GM12878 (cell line): ENCODE measurements at regions not wholly inside any gene's neighbourhood (a gene's known extent, or its start where the extent isn't known, plus 50 kb on each side); places are given as distances from the start of the nearest gene placed in this dataset.

Experiments
- ATAC-seq: fragments of 200-7000 bp; cut with Tn5 transposase; 3 replicates; pipeline ENCODE4 v1.9.1; 2020; ENCODE audit warnings: mild to moderate bottlenecking, moderate library complexity
- BruUV-seq: library from RNA; stranded (reverse); fragments of 400-500 nt; replicated peaks from 2 replicates; lab custom pipeline; 2021; lab: Mats Ljungman, UMichigan
- CTCF ChIA-PET: fragments of 300-600 bp; sonication (Branson Sonifier 250); formaldehyde crosslinking; extraction: SDS; loops from one replicate; lab custom pipeline; 2021; ENCODE audit warnings: inconsistent platforms; lab: Yijun Ruan, JAX
- POLR2A ChIA-PET: fragments of 350-600 bp; formaldehyde crosslinking; extraction: SDS; loops from one replicate; lab custom pipeline; 2021; ENCODE audit warnings: inconsistent platforms; lab: Charles Lee
- RAD21 ChIA-PET: fragments of 300-600 bp; sonication (Branson Sonifier 250); formaldehyde crosslinking; loops from one replicate; lab custom pipeline; 2023; ENCODE audit warnings: antibody characterized with exemption; ENCODE audit not compliant: unreplicated experiment; lab: Charles Lee
- SMC1A ChIA-PET: fragments of 300-600 bp; sonication (Branson Sonifier 250); formaldehyde crosslinking; loops from one replicate; lab custom pipeline; 2023; ENCODE audit not compliant: unreplicated experiment, uncharacterized antibody; lab: Charles Lee
- DNase-seq: peaks from one replicate; pipeline ENCODE4 v3.0.0-alpha.2; 2011; ENCODE audit warnings: low read depth, low spot score
- FAIRE-seq: peaks from 3 replicates; lab custom pipeline; 2011; peaks lifted over from hg19 to GRCh38; lab: Jason Lieb, UNC
- H2AFZ ChIP-seq: 2 replicates; pipeline ENCODE4 v1.6.0; 2011; ENCODE audit warnings: low read depth, low read length, control low read depth; ENCODE audit not compliant: control insufficient read depth
- H3K27ac ChIP-seq: 2 replicates; pipeline ENCODE4 v1.5.1; 2011; ENCODE audit warnings: control low read depth; ENCODE audit not compliant: control insufficient read depth, insufficient read depth
- H3K27me3 ChIP-seq, 2 experiments: replicated peaks in 1 of 2; 2 replicates each; pipeline versions ENCODE4 v1.6.0 to v1.6.1; 2011; ENCODE audit warnings: low read length in 1 of 2; ENCODE audit not compliant: control insufficient read depth in 2 of 2, insufficient read depth in 2 of 2
- H3K36me3 ChIP-seq, 2 experiments: 2 replicates each; pipeline ENCODE4 v1.5.1; 2011; ENCODE audit warnings: low read length in 1 of 2; ENCODE audit not compliant: control insufficient read depth in 2 of 2, insufficient read depth in 2 of 2
- H3K4me1 ChIP-seq: 2 replicates; pipeline ENCODE4 v1.6.1; 2011; ENCODE audit warnings: mild to moderate bottlenecking, low read length, moderate library complexity, mixed read lengths; ENCODE audit not compliant: control insufficient read depth, insufficient read depth
- H3K4me2 ChIP-seq: 2 replicates; pipeline ENCODE4 v1.6.0; 2011; ENCODE audit warnings: control low read depth; ENCODE audit not compliant: control insufficient read depth, insufficient read depth
- H3K4me3 ChIP-seq: fragments of 200-600 bp; sonication (generic); 2 replicates; pipeline ENCODE4 v1.5.1; 2016
- H3K79me2 ChIP-seq: 2 replicates; pipeline ENCODE4 v1.6.0; 2011; ENCODE audit warnings: low read length; ENCODE audit not compliant: control insufficient read depth, insufficient read depth
- H3K9ac ChIP-seq: 2 replicates; pipeline ENCODE4 v1.8.0; 2011; ENCODE audit warnings: low read length, control low read depth, mixed read lengths; ENCODE audit not compliant: control insufficient read depth, insufficient read depth
- H3K9me3 ChIP-seq: replicated peaks from 3 replicates; pipeline ENCODE4 v1.5.1; 2011; ENCODE audit warnings: mild to moderate bottlenecking, low read length; ENCODE audit not compliant: control insufficient read depth, insufficient read depth
- H4K20me1 ChIP-seq: 2 replicates; pipeline ENCODE4 v1.6.0; 2011; ENCODE audit not compliant: control insufficient read depth, insufficient read depth
- CBFB ChIP-seq: IDR thresholded peaks from 2 replicates; pipeline ENCODE4 v1.6.1; 2016; ENCODE audit warnings: antibody characterized with exemption, low read depth
- ETV6 ChIP-seq, 2 experiments: fragments of 450-650 bp in 1 of 2; IDR thresholded peaks in 1 of 2; conservative IDR thresholded peaks in 1 of 2; 2 replicates each; pipeline ENCODE4 v1.6.1; 2014; ENCODE audit warnings: antibody characterized with exemption in 1 of 2, borderline replicate concordance in 1 of 2, low read depth in 1 of 2, mild to moderate bottlenecking in 1 of 2, moderate library complexity in 1 of 2
- FOXK2 ChIP-seq: fragments of 450-650 bp; IDR thresholded peaks from 2 replicates; pipeline ENCODE4 v1.6.1; 2017; ENCODE audit warnings: mild to moderate bottlenecking, moderate library complexity
- GABPA ChIP-seq: IDR thresholded peaks from 2 replicates; pipeline ENCODE4 v1.6.1; 2014; ENCODE audit warnings: antibody characterized with exemption, low read depth, mild to moderate bottlenecking, inconsistent platforms
- SUZ12 ChIP-seq: fragments of 200-600 bp; sonication (generic); IDR thresholded peaks from one replicate; pipeline ENCODE4 v1.6.1; 2018; ENCODE audit warnings: antibody characterized with exemption, mild to moderate bottlenecking; ENCODE audit not compliant: unreplicated experiment
- TCF12 ChIP-seq: IDR thresholded peaks from 2 replicates; pipeline ENCODE4 v1.6.1; 2011; ENCODE audit warnings: low read depth, mild to moderate bottlenecking, low read length
- ZSCAN29 ChIP-seq: fragments of 450-650 bp; IDR thresholded peaks from 2 replicates; pipeline ENCODE4 v1.6.1; 2017; ENCODE audit warnings: mild to moderate bottlenecking, moderate library complexity
- WGBS: methylation state at CpG from one replicate; pipeline ENCODE4 v1.1.6; 2016; ENCODE audit warnings: low lambda C conversion rate; ENCODE audit not compliant: insufficient replicate concordance, insufficient coverage; ENCODE audit errors: missing lambda C conversion rate; 5-methylcytosine and 5-hydroxymethylcytosine counted together
- in situ Hi-C: fragments of 300-500 bp; cut with MboI; formaldehyde crosslinking; loops from 9 replicates; pipeline ENCODE4 v1.14.3; 2018; ENCODE audit warnings: mixed read lengths
- intact Hi-C: fragments of 100-400 bp; cut with micrococcal nuclease; formaldehyde crosslinking; loops from one replicate; pipeline ENCODE4 v1.14.2; 2022; ENCODE audit not compliant: unreplicated experiment
- TF ChIP-seq, protein P1 (sequence below): fragments of 450-650 bp; IDR thresholded peaks from 2 replicates; pipeline ENCODE4 v1.6.1; 2017; ENCODE audit warnings: mild to moderate bottlenecking, moderate library complexity

- RAD21 ChIA-PET: interaction anchor here (1.3 kb wide), 2 partner anchors 10 to 31 kb away, joined by 5 read pairs; no protein-coding TSS in a partner anchor
Measured at GRCh38 chr2:237196409-237196808, 110.7 kb downstream of the COPS8 start.

More at GRCh38 chr2:237196409-237196808, 110.7 kb downstream of the COPS8 start:
- intact Hi-C loops: no loop called here
- Histone ChIP-seq H3K4me2 (no peak overlapping the region), H3K4me1 (no peaks in the 10 kb centered on the region), H2AFZ (no peak overlapping the region), H3K9ac (no peak overlapping the region), H3K36me3 (no peaks in the 10 kb centered on the region), H3K27ac (no peak overlapping the region), H3K79me2 (no peaks in the 10 kb centered on the region), H4K20me1 (no peaks in the 10 kb centered on the region), H3K4me3 (no peak overlapping the region), H3K9me3 (no peaks in the 10 kb centered on the region; the same call in 2 of the 3 replicates), H3K27me3 (no peaks in the 10 kb centered on the region; a peak in 3 of 4 replicates)
- POLR2A ChIA-PET: no interaction called here
- SMC1A ChIA-PET: interaction anchor here (1.0 to 2.3 kb wide), 6 partner anchors 11 to 260 kb away, joined by 3 to 8 read pairs (median 4); no protein-coding TSS in a partner anchor
- in situ Hi-C loops: no loop called here
- DNase-seq: no peak
- BruUV-seq: no TSS peak
- ATAC-seq: no peak
- WGBS: 0% methylated on average over 1 of the region's 1 CpG
- CTCF ChIA-PET: interaction anchor here (0.6 to 1.4 kb wide), 3 partner anchors 9 to 279 kb away, joined by 3 to 5 read pairs (median 3); no protein-coding TSS in a partner anchor
- no peak for FAIRE-seq
- TF ChIP-seq GABPA (no peak), CBFB (no peak), ETV6 (conservative IDR thresholded peaks at IDR 0.05 in 1 of 2, IDR thresholded peaks at IDR 0.05 in 1 of 2; ENCODE audit: borderline replicate concordance in 1 of 2, low read depth in 1 of 2) (no peak), FOXK2 (no peak), TCF12 (no peak), SUZ12 (no peak), ZSCAN29 (no peak)
- TF ChIP-seq, protein P1, sequence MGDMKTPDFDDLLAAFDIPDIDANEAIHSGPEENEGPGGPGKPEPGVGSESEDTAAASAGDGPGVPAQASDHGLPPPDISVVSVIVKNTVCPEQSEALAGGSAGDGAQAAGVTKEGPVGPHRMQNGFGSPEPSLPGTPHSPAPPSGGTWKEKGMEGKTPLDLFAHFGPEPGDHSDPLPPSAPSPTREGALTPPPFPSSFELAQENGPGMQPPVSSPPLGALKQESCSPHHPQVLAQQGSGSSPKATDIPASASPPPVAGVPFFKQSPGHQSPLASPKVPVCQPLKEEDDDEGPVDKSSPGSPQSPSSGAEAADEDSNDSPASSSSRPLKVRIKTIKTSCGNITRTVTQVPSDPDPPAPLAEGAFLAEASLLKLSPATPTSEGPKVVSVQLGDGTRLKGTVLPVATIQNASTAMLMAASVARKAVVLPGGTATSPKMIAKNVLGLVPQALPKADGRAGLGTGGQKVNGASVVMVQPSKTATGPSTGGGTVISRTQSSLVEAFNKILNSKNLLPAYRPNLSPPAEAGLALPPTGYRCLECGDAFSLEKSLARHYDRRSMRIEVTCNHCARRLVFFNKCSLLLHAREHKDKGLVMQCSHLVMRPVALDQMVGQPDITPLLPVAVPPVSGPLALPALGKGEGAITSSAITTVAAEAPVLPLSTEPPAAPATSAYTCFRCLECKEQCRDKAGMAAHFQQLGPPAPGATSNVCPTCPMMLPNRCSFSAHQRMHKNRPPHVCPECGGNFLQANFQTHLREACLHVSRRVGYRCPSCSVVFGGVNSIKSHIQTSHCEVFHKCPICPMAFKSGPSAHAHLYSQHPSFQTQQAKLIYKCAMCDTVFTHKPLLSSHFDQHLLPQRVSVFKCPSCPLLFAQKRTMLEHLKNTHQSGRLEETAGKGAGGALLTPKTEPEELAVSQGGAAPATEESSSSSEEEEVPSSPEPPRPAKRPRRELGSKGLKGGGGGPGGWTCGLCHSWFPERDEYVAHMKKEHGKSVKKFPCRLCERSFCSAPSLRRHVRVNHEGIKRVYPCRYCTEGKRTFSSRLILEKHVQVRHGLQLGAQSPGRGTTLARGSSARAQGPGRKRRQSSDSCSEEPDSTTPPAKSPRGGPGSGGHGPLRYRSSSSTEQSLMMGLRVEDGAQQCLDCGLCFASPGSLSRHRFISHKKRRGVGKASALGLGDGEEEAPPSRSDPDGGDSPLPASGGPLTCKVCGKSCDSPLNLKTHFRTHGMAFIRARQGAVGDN: no peak
